ENCODE measurements at regions not wholly inside any gene's neighbourhood (a gene's known extent, or its start where the extent isn't known, plus 50 kb on each side); places are given as distances from the start of the nearest gene placed in this dataset.

DNA sequence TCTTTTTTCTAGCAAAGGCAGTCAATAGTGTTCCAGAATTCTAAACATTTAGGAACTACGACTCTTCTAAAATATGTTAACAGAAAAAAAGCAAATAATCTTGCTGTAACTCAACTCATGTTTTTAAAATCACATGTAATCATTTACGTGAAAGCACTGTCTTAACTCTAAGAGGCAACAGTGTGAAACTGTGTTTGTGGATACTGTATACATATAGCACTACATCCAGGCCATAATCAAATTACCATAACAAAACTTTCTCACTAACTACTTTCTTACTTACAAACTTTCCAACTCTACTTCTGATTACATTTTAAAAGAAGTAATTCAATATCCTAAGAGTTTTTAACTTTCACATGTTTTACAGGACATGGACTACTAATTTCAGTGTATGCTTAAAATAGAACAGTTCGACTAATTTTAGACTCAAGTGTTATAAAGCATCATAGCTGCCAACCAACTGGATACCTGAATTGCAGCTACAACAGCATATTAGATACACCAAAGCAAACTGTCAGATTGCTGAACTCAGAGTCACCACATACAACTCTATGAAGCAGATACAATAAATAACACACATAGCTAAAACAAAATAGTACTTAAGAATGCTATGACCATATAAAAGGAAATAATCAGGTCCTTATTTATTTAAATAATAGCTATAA lies 121.6 kb upstream of the BEND6 start:
- intact Hi-C loops (cut with DNase I, micrococcal nuclease): no loop called here
- POLR2A ChIA-PET: no interaction called here
- ATAC-seq (ENCODE audit: poor library complexity): no peak
- TF ChIP-seq, protein P1, sequence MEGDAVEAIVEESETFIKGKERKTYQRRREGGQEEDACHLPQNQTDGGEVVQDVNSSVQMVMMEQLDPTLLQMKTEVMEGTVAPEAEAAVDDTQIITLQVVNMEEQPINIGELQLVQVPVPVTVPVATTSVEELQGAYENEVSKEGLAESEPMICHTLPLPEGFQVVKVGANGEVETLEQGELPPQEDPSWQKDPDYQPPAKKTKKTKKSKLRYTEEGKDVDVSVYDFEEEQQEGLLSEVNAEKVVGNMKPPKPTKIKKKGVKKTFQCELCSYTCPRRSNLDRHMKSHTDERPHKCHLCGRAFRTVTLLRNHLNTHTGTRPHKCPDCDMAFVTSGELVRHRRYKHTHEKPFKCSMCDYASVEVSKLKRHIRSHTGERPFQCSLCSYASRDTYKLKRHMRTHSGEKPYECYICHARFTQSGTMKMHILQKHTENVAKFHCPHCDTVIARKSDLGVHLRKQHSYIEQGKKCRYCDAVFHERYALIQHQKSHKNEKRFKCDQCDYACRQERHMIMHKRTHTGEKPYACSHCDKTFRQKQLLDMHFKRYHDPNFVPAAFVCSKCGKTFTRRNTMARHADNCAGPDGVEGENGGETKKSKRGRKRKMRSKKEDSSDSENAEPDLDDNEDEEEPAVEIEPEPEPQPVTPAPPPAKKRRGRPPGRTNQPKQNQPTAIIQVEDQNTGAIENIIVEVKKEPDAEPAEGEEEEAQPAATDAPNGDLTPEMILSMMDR (IDR thresholded peaks at IDR 0.05): no peak
- no peak overlapping the region for H3K4me3 ChIP-seq (ENCODE audit: low read length)
- peaks cover 33% of the 10 kb centered on the region for H3K27me3 Mint-ChIP-seq
- no peaks in the 10 kb centered on the region for H3K27me3 ChIP-seq (ENCODE audit: control insufficient read depth in 1 of 2, insufficient read depth in 2 of 2, low read length in 2 of 2)
- no peak overlapping the region for H3K27ac ChIP-seq (ENCODE audit: low read depth in 1 of 2, low read length in 2 of 2)
- H3K9me3 Mint-ChIP-seq: no peaks in the 10 kb centered on the region
- CTCF ChIA-PET: no interaction called here
- no peaks in the 10 kb centered on the region for H3K4me1 Mint-ChIP-seq (ENCODE audit: low read depth)
- no peaks in the 10 kb centered on the region for H3K36me3 ChIP-seq (ENCODE audit: insufficient read depth, low read length)
- no peak overlapping the region for H3K27ac Mint-ChIP-seq
- no peak for DNase-seq
- H3K9me3 ChIP-seq (ENCODE audit: control insufficient read depth in 1 of 2, insufficient read depth in 1 of 2, low read length in 2 of 2): no peaks in the 10 kb centered on the region
- H3K4me3 Mint-ChIP-seq: no peak overlapping the region
- no peaks in the 10 kb centered on the region for H3K36me3 Mint-ChIP-seq (ENCODE audit: low read depth)
- no peaks in the 10 kb centered on the region for H3K4me1 ChIP-seq (ENCODE audit: insufficient read depth, low read length)

DNA sequence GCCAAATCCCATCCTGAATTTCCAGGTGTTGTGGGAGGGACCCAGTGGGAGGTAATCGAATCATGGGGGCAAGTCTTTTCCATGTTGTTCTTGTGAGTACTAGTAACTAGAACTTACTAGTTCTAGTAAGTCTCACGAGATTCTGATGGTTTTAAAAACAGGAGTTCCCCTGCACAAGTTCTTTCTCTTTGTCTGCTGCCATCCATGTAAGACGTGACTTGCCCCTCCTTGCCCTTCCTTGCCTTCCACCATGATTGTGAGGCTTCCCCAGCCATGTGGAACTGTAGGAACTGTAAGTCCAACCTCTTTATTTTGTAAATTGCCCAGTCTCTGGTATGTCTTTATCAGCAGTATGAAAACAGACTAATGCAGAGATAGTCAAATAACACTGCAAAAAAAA lies 122.7 kb upstream of the BEND6 start:
- Histone ChIP-seq H3K36me3 (ENCODE audit: insufficient read depth, low read length) (no peaks in the 10 kb centered on the region), H3K27ac (ENCODE audit: low read depth in 1 of 2, low read length in 2 of 2) (no peak overlapping the region), H3K9me3 (ENCODE audit: control insufficient read depth in 1 of 2, insufficient read depth in 1 of 2, low read length in 2 of 2) (no peaks in the 10 kb centered on the region), H3K4me1 (ENCODE audit: insufficient read depth, low read length) (no peaks in the 10 kb centered on the region), H3K4me3 (ENCODE audit: low read length) (no peak overlapping the region), H3K27me3 (ENCODE audit: control insufficient read depth in 1 of 2, insufficient read depth in 2 of 2, low read length in 2 of 2) (no peaks in the 10 kb centered on the region)
- Mint-ChIP-seq H3K27me3 (peaks cover 23% of the 10 kb centered on the region), H3K4me3 (no peak overlapping the region), H3K36me3 (ENCODE audit: low read depth) (no peaks in the 10 kb centered on the region), H3K9me3 (no peaks in the 10 kb centered on the region), H3K4me1 (ENCODE audit: low read depth) (no peaks in the 10 kb centered on the region), H3K27ac (no peak overlapping the region)
- no peak for DNase-seq
- ChIA-PET CTCF (no interaction called here), POLR2A (no interaction called here)
- TF ChIP-seq, protein P1 (IDR thresholded peaks at IDR 0.05): no peak
- intact Hi-C loops (cut with DNase I, micrococcal nuclease): no loop called here
- no peak for ATAC-seq (ENCODE audit: poor library complexity)

DNA sequence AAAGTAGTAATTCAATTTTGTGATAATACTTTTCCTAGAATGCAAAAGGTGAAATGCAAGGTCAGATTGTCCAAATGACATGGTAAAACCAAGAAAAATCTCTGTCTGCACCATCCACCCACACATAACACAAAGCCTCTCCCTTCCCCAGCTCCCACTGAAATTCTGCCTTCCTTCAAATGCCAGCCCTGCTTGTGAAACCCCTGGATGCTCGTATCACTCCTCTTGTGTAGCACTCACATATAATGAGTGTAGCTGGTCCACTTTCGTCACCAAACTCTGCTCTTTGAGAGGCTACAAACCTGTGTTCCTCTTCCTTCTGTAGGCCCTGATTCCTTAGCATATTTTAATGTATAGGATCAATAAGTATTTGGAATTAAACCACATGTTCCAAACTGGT lies 123.6 kb upstream of the BEND6 start:
- Mint-ChIP-seq H3K27ac (no peak overlapping the region), H3K36me3 (ENCODE audit: low read depth) (no peaks in the 10 kb centered on the region), H3K4me1 (ENCODE audit: low read depth) (no peaks in the 10 kb centered on the region), H3K4me3 (no peak overlapping the region), H3K27me3 (peaks cover 21% of the 10 kb centered on the region), H3K9me3 (no peaks in the 10 kb centered on the region)
- CTCF ChIA-PET: no interaction called here
- Histone ChIP-seq H3K4me3 (ENCODE audit: low read length) (no peak overlapping the region), H3K27ac (ENCODE audit: low read depth in 1 of 2, low read length in 2 of 2) (no peak overlapping the region), H3K27me3 (ENCODE audit: control insufficient read depth in 1 of 2, insufficient read depth in 2 of 2, low read length in 2 of 2) (no peaks in the 10 kb centered on the region), H3K9me3 (ENCODE audit: control insufficient read depth in 1 of 2, insufficient read depth in 1 of 2, low read length in 2 of 2) (no peaks in the 10 kb centered on the region), H3K36me3 (ENCODE audit: insufficient read depth, low read length) (no peaks in the 10 kb centered on the region), H3K4me1 (ENCODE audit: insufficient read depth, low read length) (no peaks in the 10 kb centered on the region)
- intact Hi-C loops (cut with DNase I, micrococcal nuclease): no loop called here
- no peak for DNase-seq
- no peak for ATAC-seq (ENCODE audit: poor library complexity)
- POLR2A ChIA-PET: no interaction called here
- TF ChIP-seq, protein P1 (IDR thresholded peaks at IDR 0.05): no peak
